HEK293 (cell line): ENCODE measurements at regions not wholly inside any gene's neighbourhood (a gene's known extent, or its start where the extent isn't known, plus 50 kb on each side); places are given as distances from the start of the nearest gene placed in this dataset.

ENCODE experiments used
- MYNN ChIP-seq: fragments of 450-650 bp; formaldehyde crosslinking; IDR thresholded peaks from 2 replicates; pipeline ENCODE4 v1.5.1; 2016; ENCODE audit warnings: missing biosample characterization, missing genetic modification characterization, borderline replicate concordance
- OSR2 ChIP-seq: fragments of 450-650 bp; formaldehyde crosslinking; IDR thresholded peaks from 2 replicates; pipeline ENCODE4 v1.5.1; 2016; ENCODE audit warnings: missing biosample characterization, missing genetic modification characterization
- SP7 ChIP-seq: fragments of 450-650 bp; formaldehyde crosslinking; IDR thresholded peaks from 2 replicates; pipeline ENCODE4 v1.5.1; 2016; ENCODE audit warnings: missing biosample characterization, missing genetic modification characterization
- ZNF169 ChIP-seq: fragments of 450-650 bp; formaldehyde crosslinking; IDR thresholded peaks from 2 replicates; pipeline ENCODE4 v1.5.1; 2016; ENCODE audit warnings: missing biosample characterization, missing genetic modification characterization
- ZNF530 ChIP-seq: fragments of 450-650 bp; formaldehyde crosslinking; IDR thresholded peaks from 2 replicates; pipeline ENCODE4 v1.5.1; 2016; ENCODE audit warnings: low read depth, missing biosample characterization, missing genetic modification characterization
- ZNF664 ChIP-seq: fragments of 450-650 bp; formaldehyde crosslinking; IDR thresholded peaks from 2 replicates; pipeline ENCODE4 v1.5.1; 2016; ENCODE audit warnings: missing biosample characterization, missing genetic modification characterization
- ZNF677 ChIP-seq: fragments of 450-650 bp; IDR thresholded peaks from 2 replicates; pipeline ENCODE4 v1.5.0; 2018; ENCODE audit warnings: missing biosample characterization, mild to moderate bottlenecking, missing genetic modification characterization, moderate library complexity
- ZNF776 ChIP-seq: fragments of 450-650 bp; formaldehyde crosslinking; IDR thresholded peaks from 2 replicates; pipeline ENCODE4 v1.5.0; 2017; ENCODE audit warnings: missing biosample characterization, missing genetic modification characterization, borderline replicate concordance
- ZNF777 ChIP-seq: fragments of 450-650 bp; formaldehyde crosslinking; IDR thresholded peaks from 2 replicates; pipeline ENCODE4 v1.5.1; 2017; ENCODE audit warnings: missing biosample characterization, missing genetic modification characterization, borderline replicate concordance
- ZSCAN30 ChIP-seq: fragments of 450-650 bp; IDR thresholded peaks from 2 replicates; pipeline ENCODE4 v1.5.1; 2018; ENCODE audit warnings: missing biosample characterization, mild to moderate bottlenecking, missing genetic modification characterization, moderate library complexity
- TF ChIP-seq, protein P1 (sequence below): fragments of 450-650 bp; formaldehyde crosslinking; IDR thresholded peaks from 2 replicates; pipeline ENCODE4 v1.5.1; 2016; ENCODE audit warnings: missing biosample characterization, missing genetic modification characterization
- TF ChIP-seq, protein P2 (sequence below): fragments of 450-650 bp; IDR thresholded peaks from 2 replicates; pipeline ENCODE4 v1.5.1; 2018; ENCODE audit warnings: missing biosample characterization, missing genetic modification characterization
- TF ChIP-seq, protein P3 (sequence below): fragments of 450-650 bp; formaldehyde crosslinking; IDR thresholded peaks from 2 replicates; pipeline ENCODE4 v1.5.1; 2016; ENCODE audit warnings: missing biosample characterization, missing genetic modification characterization
- TF ChIP-seq, protein P4 (sequence below): fragments of 450-650 bp; formaldehyde crosslinking; IDR thresholded peaks from 2 replicates; pipeline ENCODE4 v1.5.1; 2016; ENCODE audit warnings: missing biosample characterization, missing genetic modification characterization, low read depth

DNA sequence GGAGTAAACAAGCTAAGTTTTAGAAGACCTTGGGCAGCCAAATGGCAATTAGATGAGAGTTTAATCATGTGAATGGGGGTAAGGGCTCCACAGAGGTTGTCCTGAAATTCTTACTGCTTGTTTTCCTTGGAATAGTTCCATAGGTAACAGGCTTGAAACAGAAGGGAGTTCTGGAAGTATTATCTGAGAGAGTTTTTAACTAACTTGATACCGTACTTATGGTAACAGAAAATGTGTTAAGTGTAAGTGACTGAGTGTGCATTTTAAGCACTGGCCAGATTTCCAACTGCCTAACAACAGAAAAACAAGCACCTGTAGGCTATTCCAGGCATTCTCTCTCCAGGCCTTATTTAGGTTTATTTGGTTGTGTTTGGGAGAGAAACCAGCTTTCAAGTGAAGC is 414.6 kb upstream of the PDE3A start:
- TF ChIP-seq, protein P1, sequence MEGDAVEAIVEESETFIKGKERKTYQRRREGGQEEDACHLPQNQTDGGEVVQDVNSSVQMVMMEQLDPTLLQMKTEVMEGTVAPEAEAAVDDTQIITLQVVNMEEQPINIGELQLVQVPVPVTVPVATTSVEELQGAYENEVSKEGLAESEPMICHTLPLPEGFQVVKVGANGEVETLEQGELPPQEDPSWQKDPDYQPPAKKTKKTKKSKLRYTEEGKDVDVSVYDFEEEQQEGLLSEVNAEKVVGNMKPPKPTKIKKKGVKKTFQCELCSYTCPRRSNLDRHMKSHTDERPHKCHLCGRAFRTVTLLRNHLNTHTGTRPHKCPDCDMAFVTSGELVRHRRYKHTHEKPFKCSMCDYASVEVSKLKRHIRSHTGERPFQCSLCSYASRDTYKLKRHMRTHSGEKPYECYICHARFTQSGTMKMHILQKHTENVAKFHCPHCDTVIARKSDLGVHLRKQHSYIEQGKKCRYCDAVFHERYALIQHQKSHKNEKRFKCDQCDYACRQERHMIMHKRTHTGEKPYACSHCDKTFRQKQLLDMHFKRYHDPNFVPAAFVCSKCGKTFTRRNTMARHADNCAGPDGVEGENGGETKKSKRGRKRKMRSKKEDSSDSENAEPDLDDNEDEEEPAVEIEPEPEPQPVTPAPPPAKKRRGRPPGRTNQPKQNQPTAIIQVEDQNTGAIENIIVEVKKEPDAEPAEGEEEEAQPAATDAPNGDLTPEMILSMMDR, result no peak
- TF ChIP-seq ZNF530 (tag by site-specific recombination) (no peak), OSR2 (tag by site-specific recombination) (no peak), ZNF777 (no peak), ZNF664 (tag by site-specific recombination) (no peak), SP7 (no peak), MYNN (tag by site-specific recombination) (no peak), ZSCAN30 (tag by site-specific recombination) (no peak), ZNF776 (tag by site-specific recombination) (no peak), ZNF169 (tag by site-specific recombination) (no peak), ZNF677 (tag by site-specific recombination) (no peak)
- TF ChIP-seq, protein P2, sequence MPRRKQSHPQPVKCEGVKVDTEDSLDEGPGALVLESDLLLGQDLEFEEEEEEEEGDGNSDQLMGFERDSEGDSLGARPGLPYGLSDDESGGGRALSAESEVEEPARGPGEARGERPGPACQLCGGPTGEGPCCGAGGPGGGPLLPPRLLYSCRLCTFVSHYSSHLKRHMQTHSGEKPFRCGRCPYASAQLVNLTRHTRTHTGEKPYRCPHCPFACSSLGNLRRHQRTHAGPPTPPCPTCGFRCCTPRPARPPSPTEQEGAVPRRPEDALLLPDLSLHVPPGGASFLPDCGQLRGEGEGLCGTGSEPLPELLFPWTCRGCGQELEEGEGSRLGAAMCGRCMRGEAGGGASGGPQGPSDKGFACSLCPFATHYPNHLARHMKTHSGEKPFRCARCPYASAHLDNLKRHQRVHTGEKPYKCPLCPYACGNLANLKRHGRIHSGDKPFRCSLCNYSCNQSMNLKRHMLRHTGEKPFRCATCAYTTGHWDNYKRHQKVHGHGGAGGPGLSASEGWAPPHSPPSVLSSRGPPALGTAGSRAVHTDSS (tag by site-specific recombination), result no peak
- TF ChIP-seq, protein P3, sequence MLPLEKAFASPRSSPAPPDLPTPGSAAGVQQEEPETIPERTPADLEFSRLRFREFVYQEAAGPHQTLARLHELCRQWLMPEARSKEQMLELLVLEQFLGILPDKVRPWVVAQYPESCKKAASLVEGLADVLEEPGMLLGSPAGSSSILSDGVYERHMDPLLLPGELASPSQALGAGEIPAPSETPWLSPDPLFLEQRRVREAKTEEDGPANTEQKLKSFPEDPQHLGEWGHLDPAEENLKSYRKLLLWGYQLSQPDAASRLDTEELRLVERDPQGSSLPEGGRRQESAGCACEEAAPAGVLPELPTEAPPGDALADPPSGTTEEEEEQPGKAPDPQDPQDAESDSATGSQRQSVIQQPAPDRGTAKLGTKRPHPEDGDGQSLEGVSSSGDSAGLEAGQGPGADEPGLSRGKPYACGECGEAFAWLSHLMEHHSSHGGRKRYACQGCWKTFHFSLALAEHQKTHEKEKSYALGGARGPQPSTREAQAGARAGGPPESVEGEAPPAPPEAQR (tag by site-specific recombination), result no peak
- TF ChIP-seq, protein P4, sequence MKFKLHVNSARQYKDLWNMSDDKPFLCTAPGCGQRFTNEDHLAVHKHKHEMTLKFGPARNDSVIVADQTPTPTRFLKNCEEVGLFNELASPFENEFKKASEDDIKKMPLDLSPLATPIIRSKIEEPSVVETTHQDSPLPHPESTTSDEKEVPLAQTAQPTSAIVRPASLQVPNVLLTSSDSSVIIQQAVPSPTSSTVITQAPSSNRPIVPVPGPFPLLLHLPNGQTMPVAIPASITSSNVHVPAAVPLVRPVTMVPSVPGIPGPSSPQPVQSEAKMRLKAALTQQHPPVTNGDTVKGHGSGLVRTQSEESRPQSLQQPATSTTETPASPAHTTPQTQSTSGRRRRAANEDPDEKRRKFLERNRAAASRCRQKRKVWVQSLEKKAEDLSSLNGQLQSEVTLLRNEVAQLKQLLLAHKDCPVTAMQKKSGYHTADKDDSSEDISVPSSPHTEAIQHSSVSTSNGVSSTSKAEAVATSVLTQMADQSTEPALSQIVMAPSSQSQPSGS (tag by site-specific recombination), result no peak
